H1 (cell line): ENCODE measurements at regions not wholly inside any gene's neighbourhood (a gene's known extent, or its start where the extent isn't known, plus 50 kb on each side); places are given as distances from the start of the nearest gene placed in this dataset.

Experiments used
- E2F6 ChIP-seq: IDR thresholded peaks from 2 replicates; pipeline ENCODE4 v1.6.1; 2012; ENCODE audit warnings: inconsistent platforms
- JUN ChIP-seq: IDR thresholded peaks from 2 replicates; pipeline ENCODE4 v1.6.1; 2011; ENCODE audit warnings: low read depth, mild to moderate bottlenecking, improper control_type of control experiment, low read length
- KDM5A ChIP-seq: fragments of 200-600 bp; IDR thresholded peaks from 2 replicates; pipeline ENCODE4 v1.7.1; 2012; ENCODE audit warnings: mild to moderate bottlenecking, low read length, inconsistent platforms, mixed read lengths
- SAP30 ChIP-seq: fragments of 300-600 bp; sonication (generic); IDR thresholded peaks from 2 replicates; pipeline ENCODE4 v1.7.1; 2012; ENCODE audit warnings: low read length, moderate library complexity, mild to moderate bottlenecking, inconsistent platforms; ENCODE audit not compliant: insufficient read depth, insufficient replicate concordance

DNA sequence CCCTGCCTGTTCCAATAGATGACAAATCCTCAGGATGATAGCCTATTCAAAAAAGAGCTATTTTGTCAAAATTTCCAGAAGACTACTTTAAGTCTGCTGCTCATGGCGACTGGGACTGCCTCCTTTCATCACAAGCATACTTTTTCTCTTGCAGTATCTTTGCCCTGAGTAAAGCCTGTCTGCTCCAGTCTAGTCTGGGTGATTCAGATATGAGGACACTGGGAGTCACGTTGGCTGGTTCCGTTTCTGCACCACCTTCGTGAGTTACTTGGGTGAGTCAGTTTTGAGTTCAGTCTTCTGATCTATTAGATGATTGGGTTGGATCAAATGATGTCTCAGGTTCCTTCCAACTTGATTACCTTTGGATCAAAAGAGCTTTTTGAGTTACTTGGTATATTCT is 301.3 kb upstream of the STXBP6 start (continued):
- TF ChIP-seq SAP30 (no peak), E2F6 (no peak), KDM5A (no peak), JUN (no peak)
